Stomach (tissue), 4 donors: ENCODE measurements at regions not wholly inside any gene's neighbourhood (a gene's known extent, or its start where the extent isn't known, plus 50 kb on each side); places are given as distances from the start of the nearest gene placed in this dataset.

Experiments used
- CTCF ChIP-seq, 7 experiments: fragments of 450-650 bp in 4 of 7; fragments of 200-600 bp in 3 of 7; sonication (generic) in 3 of 7; IDR thresholded peaks; one replicate each; pipeline ENCODE4 v1.5.1; 2016 to 2019; ENCODE audit warnings: antibody characterized with exemption in 7 of 7, control low read depth in 2 of 7, mild to moderate bottlenecking in 1 of 7
- POLR2A ChIP-seq, 4 donors: fragments of 450-650 bp; IDR thresholded peaks; one replicate each; pipeline ENCODE4 v1.6.1; 2016; ENCODE audit warnings: antibody characterized with exemption in 4 of 4, control low read depth in 2 of 4, mild to moderate bottlenecking in 1 of 4, moderate library complexity in 1 of 4

GRCh38 chr18:40866013-40866645 lies 1088.9 kb upstream of the PIK3C3 start:
- TF ChIP-seq CTCF (IDR thresholded peaks at IDR 0.05) (no peak), POLR2A (IDR thresholded peaks at IDR 0.05) (no peak)
